Loucy (cell line): ENCODE measurements at regions not wholly inside any gene's neighbourhood (a gene's known extent, or its start where the extent isn't known, plus 50 kb on each side); places are given as distances from the start of the nearest gene placed in this dataset.

ENCODE experiments used
- EZH2phosphoT487 ChIP-seq: fragments of 200-600 bp; IDR thresholded peaks from 2 replicates; pipeline ENCODE4 v1.6.1; 2018; ENCODE audit warnings: antibody characterized with exemption, mild to moderate bottlenecking, moderate library complexity, borderline replicate concordance
- TF ChIP-seq, protein P1 (sequence below): fragments of 200-600 bp; sonication (generic); conservative IDR thresholded peaks from 2 replicates; pipeline ENCODE4 v1.5.1; 2014; ENCODE audit warnings: mild to moderate bottlenecking, antibody characterized with exemption, low read length

DNA sequence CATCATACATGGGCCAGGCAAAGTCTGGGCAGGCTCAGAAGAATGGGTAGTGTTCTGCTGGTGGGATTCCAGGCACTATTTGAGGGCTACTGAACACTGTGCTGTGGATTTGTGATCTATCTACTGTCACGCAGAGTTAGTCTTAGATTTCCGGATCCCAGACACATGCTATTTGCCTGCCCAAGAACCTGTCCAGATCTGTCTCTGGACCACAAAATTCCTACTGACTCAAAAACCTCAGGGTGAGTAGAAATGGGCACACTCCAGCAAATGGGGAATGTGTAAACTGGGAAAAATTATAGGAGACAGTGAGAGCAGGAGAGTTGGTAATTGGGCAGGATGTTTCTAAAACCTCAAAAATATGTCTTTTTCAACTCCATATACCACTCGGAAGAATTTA, 129.9 kb downstream of the GALC start:
- TF ChIP-seq, protein P1, sequence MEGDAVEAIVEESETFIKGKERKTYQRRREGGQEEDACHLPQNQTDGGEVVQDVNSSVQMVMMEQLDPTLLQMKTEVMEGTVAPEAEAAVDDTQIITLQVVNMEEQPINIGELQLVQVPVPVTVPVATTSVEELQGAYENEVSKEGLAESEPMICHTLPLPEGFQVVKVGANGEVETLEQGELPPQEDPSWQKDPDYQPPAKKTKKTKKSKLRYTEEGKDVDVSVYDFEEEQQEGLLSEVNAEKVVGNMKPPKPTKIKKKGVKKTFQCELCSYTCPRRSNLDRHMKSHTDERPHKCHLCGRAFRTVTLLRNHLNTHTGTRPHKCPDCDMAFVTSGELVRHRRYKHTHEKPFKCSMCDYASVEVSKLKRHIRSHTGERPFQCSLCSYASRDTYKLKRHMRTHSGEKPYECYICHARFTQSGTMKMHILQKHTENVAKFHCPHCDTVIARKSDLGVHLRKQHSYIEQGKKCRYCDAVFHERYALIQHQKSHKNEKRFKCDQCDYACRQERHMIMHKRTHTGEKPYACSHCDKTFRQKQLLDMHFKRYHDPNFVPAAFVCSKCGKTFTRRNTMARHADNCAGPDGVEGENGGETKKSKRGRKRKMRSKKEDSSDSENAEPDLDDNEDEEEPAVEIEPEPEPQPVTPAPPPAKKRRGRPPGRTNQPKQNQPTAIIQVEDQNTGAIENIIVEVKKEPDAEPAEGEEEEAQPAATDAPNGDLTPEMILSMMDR: no peak
- TF ChIP-seq EZH2phosphoT487: no peak
